ENCODE measurements at regions not wholly inside any gene's neighbourhood (a gene's known extent, or its start where the extent isn't known, plus 50 kb on each side); places are given as distances from the start of the nearest gene placed in this dataset.

DNA sequence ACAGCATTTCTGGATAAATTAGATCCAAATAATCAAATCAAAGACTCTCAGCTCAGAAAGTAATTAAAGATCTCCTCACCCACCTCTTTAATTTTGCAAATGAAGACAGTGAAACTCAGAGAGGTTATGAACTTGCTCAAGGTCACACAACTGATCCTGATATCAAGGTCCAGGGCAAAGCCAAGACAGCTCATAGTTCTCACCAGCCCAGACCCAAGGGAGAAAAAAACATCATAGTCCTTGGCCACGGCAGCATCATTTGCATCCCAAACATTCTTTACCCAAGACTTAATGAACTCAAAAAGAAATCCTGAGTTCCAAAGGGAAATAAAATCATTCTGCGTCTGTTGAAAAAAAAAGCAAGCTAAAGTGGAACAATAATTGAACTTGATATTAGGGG is 112.1 kb downstream of the DAD1 start:
- no peak for DNase-seq

DNA sequence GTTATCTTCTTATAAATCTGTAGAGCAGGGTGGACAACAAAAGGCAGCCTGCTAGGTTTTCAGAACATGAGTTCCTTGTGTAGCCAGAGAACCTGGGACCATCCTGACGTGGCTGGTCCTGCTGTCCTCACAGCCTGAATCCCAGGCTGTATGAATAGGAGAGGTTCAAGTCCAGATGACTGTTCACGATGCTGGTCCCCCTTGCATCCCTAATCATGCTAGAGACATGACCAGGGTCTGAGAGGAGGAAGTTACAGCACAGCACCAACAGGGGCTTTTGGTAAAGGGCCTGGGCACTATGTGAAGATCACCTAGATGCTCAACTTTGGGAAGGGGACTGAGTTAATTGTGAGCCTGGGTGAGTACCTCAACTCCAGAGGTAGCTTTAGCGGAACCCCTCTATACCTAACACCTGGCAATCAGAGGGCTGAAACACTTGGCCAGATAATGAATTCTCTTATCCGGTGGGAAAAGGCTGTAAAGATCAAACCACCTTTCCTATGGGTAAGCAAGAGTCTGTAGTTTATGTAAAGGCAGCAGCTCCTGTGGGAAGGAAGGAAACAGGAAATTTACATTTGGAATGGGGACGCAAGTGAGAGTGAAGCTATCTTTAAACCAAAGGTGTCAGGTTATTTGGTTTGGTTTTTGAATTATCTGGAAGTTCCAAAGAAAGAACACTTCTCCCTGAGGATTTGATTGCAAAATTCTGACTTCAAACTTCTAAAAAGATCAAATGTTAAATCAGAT is 112.8 kb downstream of the DAD1 start:
- DNase-seq, result no peak

DNA sequence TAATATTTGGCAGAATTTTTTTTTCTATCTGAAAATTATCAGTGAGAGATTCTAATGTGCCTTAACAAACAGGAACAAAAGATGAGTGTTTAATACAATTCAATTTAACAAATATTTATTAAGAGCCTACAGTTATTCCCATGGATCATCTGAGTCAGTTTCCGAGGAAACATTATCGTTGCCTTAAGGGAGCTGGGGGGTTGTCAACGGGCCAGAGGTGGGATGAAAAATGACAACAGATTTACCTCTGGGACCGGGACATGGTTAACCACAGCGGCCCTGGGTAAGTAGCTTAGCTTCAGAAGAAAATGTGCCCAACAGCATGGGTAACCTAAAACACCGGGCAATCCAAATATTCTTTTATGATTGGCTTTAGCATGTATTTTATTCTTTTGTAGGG is 113.6 kb downstream of the DAD1 start:
- no peak for DNase-seq

DNA sequence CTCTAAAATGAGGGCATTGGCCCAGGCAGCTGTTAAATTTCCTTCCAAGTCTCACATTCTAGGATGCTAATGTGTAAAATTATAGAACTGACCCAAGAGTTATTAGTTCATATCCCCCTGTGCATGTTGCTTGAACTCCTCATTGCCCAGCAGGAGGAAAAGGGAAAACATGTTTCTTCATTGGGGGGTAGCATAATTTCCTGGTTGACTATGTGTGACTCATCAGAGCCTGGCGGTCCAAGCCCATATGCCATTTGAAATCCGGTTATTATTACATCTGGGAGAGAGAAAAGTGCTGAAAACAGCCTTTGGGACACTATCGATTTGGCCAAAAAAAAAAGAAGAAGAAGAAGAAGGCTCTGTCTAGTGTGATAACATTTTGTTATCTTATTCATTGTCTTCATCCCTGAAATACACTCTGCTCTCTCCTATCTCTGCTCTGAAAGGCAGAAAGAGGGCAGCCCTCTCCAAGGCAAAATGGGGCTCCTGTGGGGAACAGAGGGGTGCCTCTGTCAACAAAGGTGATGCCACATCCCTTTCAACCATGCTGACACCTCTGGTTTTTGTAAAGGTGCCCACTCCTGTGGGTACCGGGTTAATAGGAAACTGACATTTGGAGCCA is 114.2 kb downstream of the DAD1 start:
- DNase-seq, result no peak

DNA sequence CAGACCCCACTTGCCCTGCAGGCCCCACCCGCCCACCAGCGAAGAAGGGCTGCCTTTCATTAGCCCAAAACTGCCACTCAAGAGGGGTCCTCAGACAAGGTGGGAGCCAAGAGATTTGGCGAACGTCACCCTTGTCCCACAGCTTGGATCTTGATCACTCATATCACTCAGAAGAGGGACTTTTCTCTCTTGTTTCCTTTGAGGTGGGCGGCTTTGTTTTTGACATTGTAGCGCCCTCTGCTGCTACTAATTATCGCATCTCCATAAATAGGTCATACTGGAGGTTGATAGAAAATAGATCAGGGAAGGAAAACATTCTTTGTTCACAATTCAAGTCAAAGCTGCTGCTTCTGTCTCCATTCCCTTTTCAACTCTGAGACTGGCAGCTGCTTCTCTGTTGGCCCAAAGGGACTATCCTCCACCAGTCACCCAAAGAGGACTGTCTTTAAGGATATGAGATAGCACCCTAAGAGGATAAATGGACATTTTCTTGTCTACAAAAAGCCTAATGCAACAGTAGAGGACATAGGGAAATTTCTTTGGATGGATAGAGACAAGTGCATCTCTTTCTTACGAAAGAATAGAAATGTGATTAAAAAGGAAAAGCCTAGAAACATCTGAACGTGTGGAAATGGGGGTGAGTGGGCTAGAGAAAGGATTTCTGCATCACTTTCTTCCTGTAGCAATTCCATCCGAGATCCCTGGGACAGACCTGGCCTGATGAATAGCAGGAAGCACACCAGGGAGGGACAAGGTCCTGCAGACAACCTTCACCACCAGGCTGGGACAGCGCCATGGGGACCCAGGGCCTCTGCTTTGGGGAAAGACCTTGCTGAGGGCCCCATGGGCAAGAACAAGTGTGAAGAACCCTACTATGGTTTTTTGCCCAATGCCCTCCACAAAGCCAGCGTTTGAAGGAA is 115.8 kb downstream of the DAD1 start:
- DNase-seq, result peak; percentile 61 to 80

DNA sequence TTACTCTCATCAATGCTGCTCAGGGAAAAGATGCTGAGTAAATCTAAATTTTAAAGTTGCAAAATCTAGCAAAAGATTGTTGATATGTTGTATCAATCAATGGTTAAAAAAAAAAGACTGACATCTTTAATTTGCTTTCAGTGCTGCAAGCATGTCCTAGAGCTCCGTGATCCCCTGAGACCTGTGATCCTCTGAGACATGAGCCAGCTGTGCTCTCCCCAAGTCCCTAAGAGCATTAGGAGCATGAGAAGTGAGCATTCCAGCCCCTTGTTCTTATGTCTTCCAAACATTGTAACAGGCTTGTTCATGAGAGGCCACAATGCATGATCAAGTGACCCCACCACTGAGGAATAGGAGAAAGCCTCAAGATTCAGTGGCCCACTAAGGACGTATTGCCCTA is 116.6 kb downstream of the DAD1 start:
- no peak for DNase-seq

DNA sequence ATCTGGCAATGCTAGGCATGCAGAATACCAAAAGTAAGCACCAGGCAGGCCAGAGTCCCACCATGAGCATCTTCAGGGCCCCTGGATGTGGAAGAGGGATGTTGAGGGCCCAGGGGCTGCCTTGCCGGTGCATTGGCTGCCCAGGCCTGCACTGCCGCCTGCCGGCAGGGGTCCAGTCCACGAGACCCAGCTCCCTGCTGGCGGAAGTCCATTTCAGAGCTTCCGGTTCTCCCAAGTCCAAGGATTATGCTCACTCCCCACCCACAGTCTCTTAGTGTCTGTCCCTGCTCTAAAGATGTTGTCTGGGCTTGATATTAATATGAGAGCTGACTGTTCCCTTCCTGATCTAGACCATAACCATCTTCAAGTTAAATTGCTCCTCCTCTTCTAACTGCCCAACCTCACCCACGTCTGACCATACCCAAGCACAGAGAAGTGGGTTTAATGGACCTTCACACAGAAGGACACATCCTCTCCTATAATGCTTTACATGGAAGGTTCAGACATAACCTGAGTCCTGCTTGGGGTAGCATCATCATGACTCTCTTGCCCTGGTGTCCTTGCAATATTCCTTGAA is 117.4 kb downstream of the DAD1 start:
- DNase-seq, result peak in 1 of 2 donors; percentile 29

DNA sequence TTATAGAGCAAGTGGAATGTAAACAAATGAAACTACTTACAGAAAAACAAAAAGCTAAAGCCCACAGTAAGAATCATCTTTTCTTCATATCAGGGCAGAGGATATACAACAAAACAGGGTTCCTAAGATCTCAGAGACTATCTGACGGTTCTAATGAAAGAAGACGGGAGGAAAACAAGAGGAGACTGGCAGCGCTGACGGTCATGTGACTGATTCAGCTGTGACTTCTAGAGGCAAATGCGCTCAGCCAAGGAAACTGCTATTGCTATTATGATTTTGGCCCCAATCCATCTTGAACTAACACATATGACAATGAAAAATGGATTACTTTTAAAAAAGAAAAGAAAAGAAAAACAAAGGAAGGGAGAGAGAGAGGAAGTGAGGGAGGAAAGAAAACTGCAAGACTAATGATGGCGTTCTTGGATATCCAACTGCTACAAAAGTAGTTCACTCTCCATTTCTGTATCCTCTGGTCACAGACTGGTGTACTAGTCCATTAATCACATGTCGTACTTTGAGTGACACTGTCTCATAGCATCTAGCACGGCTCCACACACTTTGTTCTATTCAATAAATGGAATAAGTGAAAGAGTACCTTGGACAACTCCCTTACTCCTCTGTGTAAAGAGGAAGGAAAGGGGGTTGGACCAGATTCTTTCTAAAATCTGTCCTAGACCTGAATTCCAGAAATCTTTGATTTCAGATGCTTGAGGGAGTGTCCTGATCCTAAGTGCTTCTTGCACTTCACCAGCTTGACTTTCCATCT is 119.3 kb downstream of the DAD1 start:
- no peak for DNase-seq

DNA sequence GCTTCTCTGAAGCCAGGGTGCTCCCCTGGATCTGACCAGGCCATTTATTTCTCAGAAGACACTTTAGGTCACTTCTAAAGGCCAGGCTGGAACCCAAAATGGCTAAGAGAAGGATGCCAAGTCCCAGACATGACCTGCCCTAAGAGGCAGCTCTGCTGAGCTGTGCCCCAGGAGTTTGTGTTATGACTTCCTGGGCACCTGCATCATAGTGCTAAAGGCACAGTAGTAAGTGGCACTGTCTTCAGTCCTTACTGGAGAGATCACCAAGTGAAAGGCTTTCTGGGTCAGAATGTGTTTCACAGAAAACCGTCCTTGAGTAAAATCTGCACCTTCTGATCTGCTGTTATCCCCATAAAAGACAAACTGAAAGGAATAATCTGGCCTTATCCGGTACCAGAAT is 120.2 kb downstream of the DAD1 start:
- DNase-seq, result no peak

DNA sequence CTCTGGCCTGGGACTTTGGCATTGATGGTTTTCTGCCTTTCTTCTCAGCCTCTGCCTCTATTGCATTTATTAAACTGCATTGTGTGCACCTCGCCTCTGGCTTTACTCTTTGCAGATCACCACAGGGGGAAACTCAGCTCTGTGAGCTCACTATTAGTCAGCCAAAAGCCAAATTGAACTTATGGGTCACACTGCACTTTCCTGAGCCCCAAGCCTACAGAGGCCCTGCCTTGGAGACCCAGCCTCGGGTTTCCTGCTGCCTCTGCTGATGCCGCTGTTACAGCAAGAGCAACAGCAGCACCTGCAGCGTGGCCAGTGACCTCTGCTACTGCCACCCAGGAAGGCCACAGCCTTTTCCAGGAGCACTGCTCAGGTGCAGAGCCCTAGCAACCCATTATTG is 122.5 kb downstream of the DAD1 start:
- DNase-seq, result no peak

DNA sequence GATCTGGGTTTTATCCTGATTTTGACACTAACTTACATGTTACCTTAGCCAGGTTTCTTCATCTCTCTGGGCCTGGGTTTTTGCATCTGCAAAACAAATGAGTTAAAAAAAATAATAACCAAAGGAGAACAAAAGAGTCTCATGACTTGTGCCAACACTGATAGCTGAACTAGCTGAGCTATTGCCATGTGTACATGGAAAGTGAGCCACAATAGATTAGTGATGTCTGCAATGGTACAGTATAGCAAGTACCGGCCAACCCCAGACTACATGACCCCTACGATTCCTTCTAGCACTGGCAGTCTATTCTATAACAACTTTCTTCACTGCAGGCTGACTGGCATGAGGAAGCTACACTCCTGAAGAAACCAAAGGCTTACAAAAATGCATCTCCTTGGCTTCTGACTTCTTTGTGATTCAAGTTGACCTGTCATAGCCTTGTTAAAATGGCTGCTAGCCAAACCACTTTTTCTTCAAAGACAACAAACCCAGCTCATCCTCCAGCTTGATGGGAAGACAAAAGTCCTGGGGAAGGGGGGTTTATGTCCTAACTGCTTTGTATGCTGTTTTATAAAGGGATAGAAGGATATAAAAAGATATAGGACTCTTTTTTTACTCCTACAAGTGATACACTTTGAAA is 123.7 kb downstream of the DAD1 start:
- no peak for DNase-seq

DNA sequence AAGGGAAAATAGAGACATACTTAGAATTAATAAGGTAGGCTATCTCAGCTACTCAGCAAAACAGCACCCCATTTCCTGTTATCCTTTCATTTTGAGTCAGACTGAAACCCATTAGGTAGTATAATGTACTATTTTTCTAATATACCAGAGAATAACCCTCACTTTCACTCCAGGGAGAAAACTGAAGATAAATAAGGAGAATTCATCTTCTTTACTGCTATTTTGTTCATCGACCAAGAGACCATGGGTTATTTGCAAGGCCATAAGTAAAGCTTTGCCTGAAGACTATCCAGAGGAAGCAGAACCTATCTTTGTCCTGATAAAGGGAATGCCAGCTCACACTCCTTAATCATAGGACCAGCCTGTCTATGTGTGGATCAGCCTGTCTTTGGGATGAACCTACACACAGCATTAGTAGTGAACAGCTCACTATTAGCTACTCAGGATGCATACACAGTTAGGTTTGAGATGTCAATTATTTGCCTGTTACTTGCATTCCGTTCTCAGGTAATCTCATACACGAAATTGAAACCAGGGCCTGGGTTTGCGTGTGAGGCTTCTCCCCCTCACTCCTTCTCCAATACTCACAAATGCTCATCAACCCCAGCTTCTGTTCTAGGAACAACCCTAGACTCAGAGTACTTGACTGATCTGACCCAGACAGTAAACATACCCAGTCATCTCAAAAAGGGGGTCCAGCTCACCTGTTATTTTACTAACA is 124.4 kb downstream of the DAD1 start:
- DNase-seq, result no peak

DNA sequence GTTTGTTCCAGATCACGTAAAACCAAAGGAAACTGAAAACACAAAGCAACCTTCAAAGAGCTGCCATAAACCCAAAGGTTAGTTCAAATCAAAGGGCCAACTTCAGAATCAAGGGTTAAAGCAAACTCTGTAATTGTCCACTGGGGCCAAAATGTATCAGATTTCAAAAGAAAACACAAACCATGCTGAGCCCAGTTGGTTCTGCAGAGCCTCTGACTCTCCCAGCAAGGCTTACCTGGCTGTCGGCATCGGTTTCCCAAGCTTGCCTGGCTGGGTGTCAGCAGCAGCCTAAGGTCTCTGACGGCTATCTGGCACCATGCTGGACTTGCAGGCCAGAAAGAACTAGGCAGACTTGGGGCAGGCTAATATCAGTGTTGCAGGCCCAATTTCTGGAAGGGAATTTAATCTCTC is 125.3 kb downstream of the DAD1 start:
- DNase-seq, result no peak

DNA sequence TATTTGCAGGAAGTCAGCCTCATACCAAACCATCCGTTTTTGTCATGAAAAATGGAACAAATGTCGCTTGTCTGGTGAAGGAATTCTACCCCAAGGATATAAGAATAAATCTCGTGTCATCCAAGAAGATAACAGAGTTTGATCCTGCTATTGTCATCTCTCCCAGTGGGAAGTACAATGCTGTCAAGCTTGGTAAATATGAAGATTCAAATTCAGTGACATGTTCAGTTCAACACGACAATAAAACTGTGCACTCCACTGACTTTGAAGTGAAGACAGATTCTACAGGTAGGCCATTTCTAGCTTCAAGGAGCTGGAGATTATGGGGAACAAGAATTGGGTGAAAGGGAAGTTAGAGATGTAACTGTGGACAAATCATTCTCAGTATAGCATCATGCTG is 126.1 kb downstream of the DAD1 start:
- DNase-seq, result no peak

DNA sequence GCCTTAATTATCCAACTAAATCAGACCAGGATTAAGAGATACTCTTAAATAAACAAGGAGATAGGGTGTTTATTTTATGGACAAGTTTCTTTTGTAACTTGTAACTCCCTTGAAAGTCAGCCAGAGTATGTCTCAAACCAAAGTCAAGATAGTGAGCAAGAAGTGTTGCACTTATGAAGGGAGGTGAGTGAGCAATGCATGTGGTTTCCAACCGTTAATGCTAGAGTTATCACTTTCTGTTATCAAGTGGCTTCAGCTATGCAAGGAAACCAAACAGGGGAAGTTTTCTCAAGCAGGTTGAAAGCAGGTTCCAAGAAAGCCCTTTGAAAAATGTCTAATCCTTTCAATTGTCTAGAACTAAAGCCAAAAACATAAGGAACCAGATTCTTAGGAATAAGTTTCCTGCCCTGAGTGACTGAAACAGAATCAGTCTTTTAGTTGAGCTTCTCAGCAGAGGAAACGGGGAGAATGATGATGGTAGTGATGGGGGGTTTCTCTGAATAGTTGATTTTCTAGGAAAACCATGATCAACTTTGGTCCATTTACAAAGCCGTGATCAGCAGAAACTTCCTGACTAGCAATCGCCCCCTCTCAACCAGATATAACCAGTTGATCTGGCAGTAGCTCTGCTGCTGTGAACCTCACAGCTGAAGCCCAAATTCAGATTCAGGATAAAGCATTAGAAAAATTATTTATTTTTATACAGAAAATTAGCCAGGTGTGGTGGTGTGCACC is 128.4 kb downstream of the DAD1 start:
- no peak for DNase-seq

DNA sequence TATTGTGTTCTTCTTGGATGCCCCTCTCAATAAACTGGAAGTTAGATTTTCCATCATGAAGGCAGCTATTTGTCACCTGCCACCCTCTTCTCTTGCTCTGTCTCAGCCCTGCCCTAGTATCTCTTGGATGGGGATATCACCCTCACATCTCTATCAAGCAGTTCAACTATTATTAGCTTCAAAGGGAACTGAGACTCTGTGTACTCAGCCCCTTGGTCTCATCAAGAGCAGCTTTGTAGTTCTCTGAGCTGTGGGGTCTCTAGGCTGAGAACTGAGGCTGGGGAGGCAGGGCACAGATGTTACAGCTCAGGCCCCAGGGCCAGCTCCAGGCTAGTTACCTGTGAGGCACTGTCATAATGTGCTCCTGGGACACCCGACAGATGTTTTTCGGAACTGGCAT is 130.3 kb downstream of the DAD1 start:
- no peak for DNase-seq

DNA sequence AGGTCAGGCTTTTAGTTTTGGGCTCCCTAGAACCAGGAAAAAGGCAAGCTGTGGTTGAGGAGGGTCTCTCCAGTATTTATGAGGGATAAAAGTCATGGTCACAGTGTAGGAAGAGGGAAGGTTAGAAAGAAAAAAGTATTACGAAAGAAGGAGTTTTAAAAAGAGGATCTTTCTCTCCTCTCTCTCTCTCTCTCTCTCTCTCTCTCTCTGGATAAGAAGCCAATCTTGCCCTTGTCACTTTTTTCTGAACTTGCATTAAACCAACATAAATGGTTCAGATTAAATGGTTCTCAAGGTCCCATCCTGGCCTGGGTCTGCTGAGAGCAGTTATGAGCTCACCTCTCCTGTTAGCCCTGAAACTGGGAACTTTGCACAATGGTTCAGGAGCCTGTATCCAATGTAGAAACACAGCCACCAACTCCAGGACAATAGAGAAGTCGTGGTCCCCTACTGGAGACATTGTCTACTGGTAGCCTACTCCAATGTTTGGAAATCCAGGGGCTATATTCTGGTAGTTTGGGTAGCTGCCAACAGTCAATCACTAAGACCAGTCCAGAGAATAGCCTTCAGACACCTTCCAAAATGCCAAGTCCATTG is 131.9 kb downstream of the DAD1 start:
- DNase-seq, result no peak

DNA sequence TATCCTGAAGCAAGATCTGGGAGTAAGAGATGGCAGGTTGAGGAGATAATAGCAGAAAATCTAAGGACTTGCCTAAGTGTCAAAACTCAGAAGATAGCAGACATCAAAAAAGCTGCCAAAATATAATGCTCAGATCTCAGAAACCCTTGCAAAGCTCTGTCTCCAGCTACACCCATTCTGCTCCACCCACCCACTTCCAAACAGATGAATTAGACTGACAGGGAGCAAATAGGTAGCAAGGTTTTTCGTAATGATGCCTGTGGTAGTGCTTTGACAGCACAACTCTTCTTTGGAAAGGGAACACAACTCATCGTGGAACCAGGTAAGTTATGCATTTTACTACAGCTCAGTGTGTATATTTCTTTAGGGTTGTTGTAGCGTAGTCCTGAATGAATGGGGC is 132.6 kb downstream of the DAD1 start:
- DNase-seq, result no peak

DNA sequence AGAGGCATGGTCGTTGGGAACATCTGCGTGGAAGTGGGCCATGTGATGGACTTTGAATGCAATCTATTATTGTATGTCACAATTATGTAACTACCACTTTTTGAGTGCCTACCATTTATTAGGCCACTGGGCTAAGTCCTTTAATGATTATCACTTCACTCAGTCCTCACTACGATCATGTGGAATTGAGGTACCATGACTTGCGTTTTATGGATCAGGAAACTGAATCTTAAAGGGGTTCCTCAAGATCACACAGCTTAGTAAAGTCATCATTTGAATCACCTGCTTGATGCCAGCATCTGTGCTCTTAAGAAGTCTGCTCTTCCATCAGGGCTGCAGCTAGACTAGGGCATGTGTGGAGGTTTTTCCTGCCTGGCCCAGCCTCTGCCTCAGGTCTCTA is 136.7 kb downstream of the DAD1 start:
- DNase-seq, result no peak

DNA sequence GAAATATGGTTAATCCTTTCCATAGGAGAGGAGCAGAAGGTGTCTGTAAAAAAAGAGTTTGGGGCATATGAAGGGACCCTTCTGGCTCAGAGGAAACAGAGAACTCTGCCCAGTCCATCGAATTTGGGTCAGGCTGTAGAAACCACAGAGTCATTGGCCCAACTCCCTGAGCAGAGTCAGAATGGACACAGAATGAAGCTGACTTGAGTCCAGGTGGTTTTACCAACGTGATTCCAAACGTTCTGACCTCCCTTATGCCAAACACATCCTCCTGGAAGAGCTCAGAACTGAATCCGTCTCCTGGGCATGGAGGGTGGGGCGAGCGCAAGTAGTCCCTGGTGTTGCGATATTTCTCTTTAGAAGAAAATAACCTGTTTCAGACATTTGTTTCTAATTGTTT is 138.8 kb downstream of the DAD1 start:
- no peak for DNase-seq

DNA sequence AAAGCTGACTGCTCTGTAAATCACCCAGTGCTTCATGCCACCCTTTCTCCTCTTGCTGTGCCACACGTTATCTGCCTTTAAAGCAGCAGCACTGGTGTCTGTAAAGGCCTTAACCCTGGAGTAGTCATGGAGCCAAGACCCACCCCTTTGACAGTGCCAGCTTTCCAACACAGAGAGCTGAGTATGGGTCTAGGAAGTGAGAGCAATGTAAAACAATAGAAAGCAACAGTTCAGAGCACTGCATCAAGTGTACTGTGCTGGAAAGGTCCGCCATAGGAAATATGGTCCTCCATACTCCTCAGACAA is 139.5 kb downstream of the DAD1 start:
- no peak for DNase-seq

Measured in inflammatory macrophage treated with lipopolysaccharide for 1 hour (primary cell).